ENCODE measurements at regions not wholly inside any gene's neighbourhood (a gene's known extent, or its start where the extent isn't known, plus 50 kb on each side); places are given as distances from the start of the nearest gene placed in this dataset.
"Not testable (repeated sequence)": the region's sequence is repeated elsewhere in the genome, so short reads cannot be mapped to it uniquely, and the experiment has no call there.

GRCh38 chr13:62280590-62280989, 864.9 kb upstream of the PCDH20 start:
- no peak for DNase-seq

- DNase-seq = no peak
These were observed 862.6 kb upstream of the PCDH20 start for GRCh38 chr13:62278271-62278670.

- DNase-seq = no peak
These were observed 836.1 kb upstream of the PCDH20 start for GRCh38 chr13:62251734-62252133.

- no peak for DNase-seq
These were observed 835.0 kb upstream of the PCDH20 start for GRCh38 chr13:62250501-62251201.

- DNase-seq = no peak
These were observed 830.9 kb upstream of the PCDH20 start for GRCh38 chr13:62246581-62246980.

- DNase-seq = no peak
These were observed 827.5 kb upstream of the PCDH20 start for GRCh38 chr13:62243106-62243505.

- no peak for DNase-seq
These were observed 819.3 kb upstream of the PCDH20 start for GRCh38 chr13:62234780-62235440.

- no peak for DNase-seq
These were observed 795.3 kb upstream of the PCDH20 start for GRCh38 chr13:62210951-62211350.

- no peak for DNase-seq
These were observed 793.9 kb upstream of the PCDH20 start for GRCh38 chr13:62209529-62209928.

- DNase-seq = no peak
These were observed 791.7 kb upstream of the PCDH20 start for GRCh38 chr13:62207388-62207787.

GRCh38 chr13:62206165-62206564, 790.5 kb upstream of the PCDH20 start:
- no peak for DNase-seq

- DNase-seq = no peak
These were observed 789.6 kb upstream of the PCDH20 start for GRCh38 chr13:62205273-62205672.

GRCh38 chr13:62194371-62194770, 778.7 kb upstream of the PCDH20 start:
- no peak for DNase-seq

- no peak for DNase-seq
These were observed 778.3 kb upstream of the PCDH20 start for GRCh38 chr13:62193919-62194318.

- no peak for DNase-seq
These were observed 770.1 kb upstream of the PCDH20 start for GRCh38 chr13:62185631-62186255.

GRCh38 chr13:62176051-62176450, 760.4 kb upstream of the PCDH20 start:
- DNase-seq = no peak

GRCh38 chr13:62173958-62174357, 758.3 kb upstream of the PCDH20 start:
- DNase-seq = no peak

GRCh38 chr13:62171697-62172096, 756.0 kb upstream of the PCDH20 start:
- no peak for DNase-seq

- no peak for DNase-seq
These were observed 753.2 kb upstream of the PCDH20 start for GRCh38 chr13:62168891-62169290.

GRCh38 chr13:62167650-62168172, 752.1 kb upstream of the PCDH20 start:
- no peak for DNase-seq

GRCh38 chr13:62162860-62163259, 747.2 kb upstream of the PCDH20 start:
- no peak for DNase-seq

- DNase-seq = no peak
These were observed 742.9 kb upstream of the PCDH20 start for GRCh38 chr13:62158520-62158919.

GRCh38 chr13:62151724-62152123, 736.1 kb upstream of the PCDH20 start:
- not testable (repeated sequence) for DNase-seq

GRCh38 chr13:62142048-62142447, 726.4 kb upstream of the PCDH20 start:
- DNase-seq = no peak
